Stimulated activated CD4-positive, alpha-beta T cell treated with anti-CD3 and anti-CD28 coated beads, Interleukin-4, amount 100 ng/mL, for 24 hours (primary cell): ENCODE measurements at regions not wholly inside any gene's neighbourhood (a gene's known extent, or its start where the extent isn't known, plus 50 kb on each side); places are given as distances from the start of the nearest gene placed in this dataset.
"Not testable (repeated sequence)": the region's sequence is repeated elsewhere in the genome, so short reads cannot be mapped to it uniquely, and the experiment has no call there.

Experiments
- DNase-seq: peaks from one replicate; pipeline ENCODE4 v3.0.0-alpha.2; 2020

DNA sequence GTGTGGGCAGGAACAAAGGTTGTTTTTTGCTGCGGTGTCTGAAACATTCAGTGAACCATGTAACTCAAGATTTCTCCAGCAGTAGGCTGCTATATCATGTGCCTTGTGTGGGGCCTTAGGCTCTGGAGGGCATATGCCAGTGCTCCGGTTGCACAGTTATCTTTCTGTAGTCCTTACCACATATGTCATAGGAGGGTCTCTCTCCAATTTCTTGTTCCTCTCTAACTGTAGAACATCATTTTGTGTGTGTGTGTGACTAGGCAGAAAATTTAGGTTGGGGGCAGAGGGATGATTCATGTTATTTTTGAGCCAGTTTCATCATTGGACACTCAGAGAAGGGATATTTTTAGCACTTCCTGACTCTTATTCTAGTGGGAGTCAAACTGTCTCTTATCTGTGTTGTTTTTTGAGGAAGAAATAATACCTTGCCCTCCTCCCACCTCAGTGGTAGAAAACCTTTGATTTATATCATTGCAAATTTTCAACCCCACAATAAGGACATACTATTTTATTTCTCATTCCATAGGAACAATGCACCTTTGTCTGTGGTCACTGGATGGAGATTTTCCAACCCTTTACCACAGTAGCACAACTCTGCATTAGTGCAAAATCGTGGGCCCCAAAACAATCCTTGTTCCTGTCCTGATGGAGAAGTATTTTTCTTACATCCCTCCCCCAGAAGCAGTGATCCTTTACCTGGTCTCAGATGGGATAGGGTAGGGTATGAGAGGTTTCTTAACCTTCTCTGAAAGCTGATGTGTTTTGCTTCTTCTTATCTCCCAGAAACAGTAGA lies 113.9 kb downstream of the CCDC74A start:
- no peak for DNase-seq

DNA sequence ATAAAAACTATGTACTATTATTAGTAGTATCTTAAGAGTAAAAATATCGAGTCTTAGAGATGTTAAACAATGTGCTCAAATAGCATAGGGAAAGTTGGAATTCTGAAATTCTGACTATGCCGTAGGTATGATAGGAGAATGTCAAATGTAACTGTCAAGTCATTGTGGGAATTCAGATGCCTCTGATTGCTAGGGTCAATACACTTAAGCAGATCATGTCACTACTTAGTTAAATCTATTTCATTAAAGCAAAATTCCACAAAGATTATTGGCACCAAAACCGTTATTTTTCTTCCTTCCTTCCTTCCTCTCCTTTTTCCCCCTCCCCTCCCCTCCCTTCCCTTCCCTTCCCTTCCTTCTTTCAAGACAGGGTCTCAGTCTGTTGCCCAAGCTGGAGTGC lies 115.5 kb downstream of the CCDC74A start:
- not testable (repeated sequence) for DNase-seq

DNA sequence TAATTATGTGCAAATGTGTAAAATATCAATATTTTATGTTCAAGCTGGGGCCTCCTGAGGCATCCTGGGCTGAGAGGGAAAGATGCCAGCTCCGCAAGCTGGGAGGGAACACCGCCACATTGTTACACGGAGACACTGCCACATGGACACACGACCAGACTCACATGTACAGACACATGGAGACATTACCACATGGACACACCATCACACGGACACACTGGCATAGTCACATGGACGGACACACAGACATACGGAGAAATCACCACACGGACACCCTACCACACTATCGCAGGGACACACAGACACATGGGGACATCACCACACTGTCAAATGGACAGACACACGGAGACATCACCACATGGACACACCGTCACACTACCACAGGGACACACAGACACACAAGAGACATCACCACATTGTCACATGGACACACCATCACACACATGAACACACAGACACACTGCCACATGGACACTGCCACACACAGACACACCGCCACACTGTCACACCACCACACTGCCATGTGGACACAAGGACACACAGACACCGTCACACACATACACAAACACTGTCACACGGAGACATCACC lies 117.6 kb downstream of the CCDC74A start:
- no peak for DNase-seq

DNA sequence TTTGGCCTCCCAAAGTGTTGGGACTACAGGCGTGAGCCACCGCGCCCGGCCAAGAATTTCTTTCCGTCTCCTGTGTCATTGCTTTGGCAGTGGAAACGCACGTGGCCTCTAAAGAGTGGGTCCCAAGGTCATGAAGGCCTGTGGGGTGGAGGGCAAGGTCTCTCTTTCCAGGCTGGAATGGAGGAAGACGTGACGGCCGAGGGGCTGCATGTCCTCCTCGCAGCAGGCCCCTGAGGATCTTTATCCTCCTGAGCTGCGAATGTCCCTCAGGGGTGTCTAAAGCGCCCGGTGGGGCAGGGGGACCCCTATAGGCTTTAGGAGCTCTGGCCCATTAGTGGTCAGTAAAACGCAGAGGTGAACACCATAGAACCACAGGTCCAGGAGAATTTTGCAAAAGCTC lies 118.5 kb downstream of the CCDC74A start:
- DNase-seq = not testable (repeated sequence)

DNA sequence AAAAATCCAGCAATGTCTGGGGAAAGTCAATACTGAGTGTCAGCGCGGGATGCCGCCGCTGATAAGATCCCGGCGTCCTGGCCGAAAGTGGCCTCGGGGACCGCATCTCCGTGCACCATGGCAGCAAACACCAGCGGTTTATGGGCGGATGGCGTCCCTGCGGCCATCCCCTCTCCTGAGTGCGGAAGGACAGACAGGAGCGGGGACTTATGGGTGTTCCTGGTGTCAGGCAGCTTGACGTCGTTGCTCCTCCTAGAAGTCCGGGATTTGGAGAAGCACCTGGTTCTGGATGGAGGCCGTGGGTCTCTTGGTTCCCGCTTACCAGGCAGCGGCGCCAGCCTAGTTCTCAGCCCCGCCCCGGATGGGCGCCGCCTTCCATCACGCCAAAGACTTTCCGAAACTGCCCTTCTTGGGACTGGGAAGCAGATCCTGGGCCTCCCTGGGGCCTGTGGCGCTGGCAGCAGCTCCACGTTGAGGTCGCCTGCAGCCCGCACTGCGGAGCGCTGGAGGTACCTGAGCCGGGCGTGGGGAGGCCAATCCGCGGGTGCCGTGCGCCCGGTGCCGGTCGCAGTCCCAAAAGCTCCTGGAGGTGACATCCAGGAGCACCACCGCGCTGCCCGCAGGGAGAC lies 119.1 kb downstream of the CCDC74A start:
- no peak for DNase-seq

DNA sequence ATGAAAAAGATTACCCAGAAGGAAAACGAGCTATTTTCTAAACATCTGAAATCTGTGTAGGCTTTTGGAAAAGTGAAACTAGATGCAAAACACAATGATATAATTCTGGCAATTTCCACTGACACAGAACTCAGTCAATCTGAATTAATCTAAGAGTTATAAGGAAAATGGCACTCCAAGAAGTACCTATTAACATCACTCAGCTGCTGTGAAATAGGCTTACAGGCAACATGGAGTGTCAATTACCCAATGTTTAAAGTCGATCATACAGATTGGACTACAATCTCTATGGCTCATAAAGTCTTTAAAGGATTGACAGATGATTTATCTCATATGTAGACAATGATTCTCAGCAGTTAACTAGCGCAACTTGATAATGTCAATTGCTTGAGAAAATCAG lies 120.9 kb downstream of the CCDC74A start:
- DNase-seq = not testable (repeated sequence)

- not testable (repeated sequence) for DNase-seq
Measured at GRCh38 chr2:131652246-131652645, 124.6 kb downstream of the CCDC74A start.

DNA sequence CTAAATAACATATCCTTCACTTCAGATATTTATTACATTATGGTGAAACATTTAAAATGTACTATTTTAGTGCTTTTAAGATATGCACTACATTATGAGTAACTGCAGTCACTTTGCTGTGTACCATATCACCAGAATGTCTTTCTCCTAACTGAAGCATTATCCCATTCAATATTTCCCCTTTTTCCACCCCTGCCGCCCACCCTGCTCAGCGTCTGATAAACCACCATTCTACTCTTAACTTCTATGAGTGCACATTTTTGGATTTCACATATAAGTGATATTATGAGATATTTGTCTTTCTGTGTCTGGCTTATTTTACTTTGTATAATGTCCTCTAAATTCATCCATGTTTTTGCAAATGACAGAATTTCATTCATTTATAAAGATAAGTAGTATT lies 126.4 kb downstream of the CCDC74A start:
- DNase-seq = not testable (repeated sequence)

GRCh38 chr2:131656816-131657633 lies 129.3 kb downstream of the CCDC74A start:
- no peak for DNase-seq

GRCh38 chr2:131657895-131658768 lies 130.4 kb downstream of the CCDC74A start:
- no peak for DNase-seq

DNA sequence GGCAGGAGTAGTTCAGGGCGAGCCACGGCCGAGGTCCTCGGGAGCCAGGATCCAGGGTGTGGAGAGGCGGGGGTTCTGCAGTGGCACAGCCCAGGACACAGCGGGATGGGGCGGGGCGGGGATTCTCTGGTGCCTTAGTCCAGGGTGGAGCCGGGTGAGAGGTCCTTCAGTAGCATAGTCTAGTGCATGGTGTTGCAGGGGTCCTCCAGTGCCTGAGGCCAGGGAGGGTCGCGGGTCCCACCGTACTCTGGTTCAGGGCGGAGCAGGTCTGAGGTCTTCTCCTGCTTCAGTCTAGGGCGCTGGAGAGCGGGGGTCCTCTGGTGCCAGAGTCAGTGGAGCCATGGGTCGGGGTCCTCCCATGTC lies 131.1 kb downstream of the CCDC74A start:
- DNase-seq = no peak

GRCh38 chr2:131659168-131659572 lies 131.5 kb downstream of the CCDC74A start:
- no peak for DNase-seq

DNA sequence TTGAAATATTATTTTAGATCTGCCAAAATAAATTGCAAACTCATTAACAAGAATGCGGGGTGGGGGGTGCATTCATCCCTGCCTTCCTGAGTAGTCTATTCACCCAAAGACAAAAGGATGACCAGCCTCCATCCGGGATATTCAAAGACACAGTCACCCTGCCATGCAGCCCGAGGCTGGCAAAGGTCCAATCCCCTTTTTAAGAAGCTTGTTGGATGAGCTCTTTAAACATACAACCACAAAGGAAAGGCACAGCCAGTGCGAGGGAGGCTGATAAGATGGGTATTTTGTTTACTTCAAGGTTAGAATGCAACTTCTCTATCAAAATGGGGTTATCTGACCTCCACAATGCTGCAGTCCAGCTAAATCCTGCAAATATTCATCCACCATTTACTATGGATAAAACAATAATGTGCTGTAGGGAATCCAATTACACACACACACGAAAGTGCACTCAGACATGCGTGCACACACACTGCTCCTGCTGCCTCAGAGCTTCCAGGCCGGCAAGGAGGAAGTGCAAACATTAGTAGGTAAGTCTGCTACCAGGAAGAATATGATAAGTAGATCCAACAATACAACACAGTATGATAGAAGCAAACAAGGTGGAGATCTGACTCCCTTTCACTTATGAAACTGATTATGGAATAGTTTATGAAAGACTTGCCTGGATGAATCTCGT lies 133.6 kb downstream of the CCDC74A start:
- DNase-seq = not testable (repeated sequence)

DNA sequence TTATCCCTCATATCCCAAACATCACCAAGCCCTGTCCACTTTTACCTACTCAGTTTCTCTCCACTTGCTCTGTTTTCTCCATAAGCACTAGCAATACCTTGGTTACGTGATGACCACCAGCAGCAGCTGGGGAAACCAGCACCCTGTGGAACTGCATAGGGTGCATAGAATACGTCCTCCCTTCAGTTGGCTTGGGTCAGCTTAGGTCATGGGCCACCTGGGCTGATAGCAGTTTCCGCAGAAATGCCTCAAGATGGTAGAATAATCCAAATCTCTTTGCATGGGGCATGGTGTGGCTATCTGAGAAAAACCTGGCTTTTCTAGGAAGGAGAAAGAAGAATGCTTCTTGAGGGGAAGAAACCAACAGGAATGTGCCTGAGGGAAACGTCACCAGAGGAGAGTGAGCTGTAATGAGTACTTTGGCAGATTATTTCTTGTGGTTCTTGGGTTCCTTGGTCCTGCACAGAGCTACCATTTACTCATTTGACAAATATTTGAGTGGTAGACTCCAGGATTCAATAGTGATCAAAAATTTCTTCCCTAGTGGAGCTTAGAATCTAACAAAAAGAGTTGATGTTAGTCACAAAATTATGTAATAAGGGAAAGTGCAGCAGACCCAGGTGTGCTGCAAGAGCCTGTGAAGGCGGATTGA lies 134.3 kb downstream of the CCDC74A start:
- not testable (repeated sequence) for DNase-seq

DNA sequence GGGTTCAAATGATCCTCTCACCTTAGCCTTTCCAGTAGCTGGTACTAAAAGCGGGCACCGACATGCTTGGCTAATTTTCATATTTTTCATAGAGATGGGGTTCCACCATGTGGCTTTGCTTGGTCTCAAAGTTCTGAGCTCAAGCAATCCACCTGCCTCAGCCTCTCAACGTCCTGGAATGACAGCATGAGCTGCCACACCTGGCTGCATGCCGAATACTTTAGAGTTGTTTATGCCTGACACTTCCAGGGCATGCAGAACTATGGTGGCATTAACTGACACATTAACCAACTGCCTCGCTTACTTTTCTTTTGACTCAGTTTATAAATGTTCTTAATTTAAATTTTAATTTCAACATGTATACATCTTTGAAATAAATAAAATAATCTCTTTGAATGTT lies 135.8 kb downstream of the CCDC74A start:
- DNase-seq = not testable (repeated sequence)

DNA sequence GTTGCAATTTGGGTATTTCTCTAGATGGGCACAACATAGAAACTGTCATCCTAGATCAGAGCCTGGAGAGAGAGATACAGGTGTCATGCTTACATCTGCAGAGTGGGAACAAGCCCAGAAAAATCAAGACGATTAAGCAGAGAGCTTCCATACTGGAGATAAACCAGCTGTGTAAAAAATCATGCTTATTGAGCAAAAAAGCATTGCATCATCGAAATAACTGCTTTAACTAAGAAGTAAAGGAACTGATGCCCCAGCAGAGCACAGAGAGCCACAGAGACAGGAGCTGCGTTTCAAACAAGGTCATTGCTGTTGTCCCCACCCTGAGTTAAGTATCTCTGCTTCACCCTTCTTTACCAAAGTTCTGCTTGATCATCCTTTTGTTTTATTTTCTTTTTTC lies 138.0 kb downstream of the CCDC74A start:
- not testable (repeated sequence) for DNase-seq

DNA sequence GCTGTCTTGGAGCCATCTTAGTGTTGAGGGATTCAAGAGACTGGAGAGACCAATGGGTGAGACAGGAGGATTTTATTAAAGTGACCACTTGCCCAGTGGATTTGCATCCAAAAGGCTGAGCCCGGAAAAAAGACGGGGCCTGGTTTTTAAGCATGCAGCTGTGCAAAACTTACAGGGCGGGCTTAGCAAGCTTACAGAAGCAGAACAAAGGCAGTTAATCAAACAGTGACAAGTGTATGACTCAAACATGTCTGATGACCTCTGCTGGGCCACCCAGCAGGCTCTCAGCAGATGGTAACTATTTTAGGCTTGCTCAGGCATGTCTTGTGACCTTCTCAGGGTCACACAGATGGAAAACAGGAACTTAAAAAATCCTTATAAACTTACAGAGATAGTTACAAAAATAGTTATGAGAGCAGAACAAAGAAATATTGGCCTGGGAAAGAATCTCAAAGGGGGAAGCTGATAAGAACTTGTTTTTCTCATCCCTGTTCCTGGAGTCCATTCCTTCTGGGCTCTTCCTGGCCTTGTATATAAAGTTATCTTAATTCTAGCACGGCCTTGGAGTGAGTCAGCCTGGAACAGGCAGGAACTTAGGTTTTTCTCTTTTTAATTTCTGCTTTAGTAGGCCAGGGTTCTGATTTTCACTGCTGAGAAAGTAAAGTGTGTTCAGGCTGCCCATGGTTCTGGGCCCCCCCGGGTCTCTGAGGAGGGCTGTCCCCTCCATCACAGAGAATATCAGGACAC lies 141.3 kb downstream of the CCDC74A start:
- not testable (repeated sequence) for DNase-seq

GRCh38 chr2:131671841-131672470 lies 144.3 kb downstream of the CCDC74A start:
- DNase-seq = not testable (repeated sequence)

DNA sequence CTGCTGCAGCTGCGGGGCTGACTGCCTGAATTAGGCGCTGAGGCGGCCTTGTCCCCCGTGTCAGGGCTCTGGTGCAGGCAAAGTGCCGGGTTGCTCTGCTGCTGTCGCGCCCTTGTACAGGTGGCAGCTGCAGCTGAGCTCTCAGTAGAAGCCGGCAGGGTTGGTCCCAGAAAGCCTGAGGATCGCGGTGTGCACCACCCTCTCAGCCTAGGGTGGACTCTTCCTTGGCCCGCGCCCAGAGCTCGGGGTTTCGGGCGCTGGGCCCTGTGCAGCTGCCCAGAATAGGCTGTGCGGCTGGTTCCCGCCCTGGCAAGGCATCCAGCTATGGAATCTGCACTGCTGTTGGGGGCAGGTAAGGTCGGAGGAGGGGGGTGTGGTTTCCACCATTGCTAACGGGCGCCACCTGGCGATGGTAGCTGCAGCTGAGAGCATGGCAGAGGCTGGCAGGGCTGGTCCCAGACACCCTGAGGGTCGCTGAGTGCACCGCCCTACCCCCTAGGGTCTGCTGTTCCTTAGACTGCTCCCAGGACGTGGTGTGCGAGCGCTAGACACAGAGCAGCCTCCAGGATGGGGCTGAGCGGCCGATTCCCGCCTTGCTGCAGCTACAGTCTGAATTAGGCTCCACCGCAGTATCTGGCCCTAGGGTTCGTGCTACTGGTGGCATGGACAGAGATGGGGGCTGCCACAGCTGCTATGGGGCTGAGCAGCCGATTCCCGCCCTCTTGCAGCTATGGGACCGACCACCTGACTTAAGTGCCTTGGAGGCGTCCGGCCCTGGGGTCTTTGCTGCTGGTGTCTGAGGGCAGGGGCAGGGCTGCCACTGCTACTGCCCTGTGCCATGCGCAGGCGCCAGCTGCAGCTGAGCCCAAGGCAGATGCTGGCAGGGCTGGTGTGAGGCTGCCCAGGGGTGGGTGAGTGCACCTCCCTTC lies 145.0 kb downstream of the CCDC74A start:
- DNase-seq = peak; percentile 64
